Activated CD4-positive, alpha-beta memory T cell treated with anti-CD3 and anti-CD28 coated beads, Interleukin-2, amount 10 ng/mL, durations not matched to agents 7 days and 5 days (primary cell): ENCODE measurements at regions not wholly inside any gene's neighbourhood (a gene's known extent, or its start where the extent isn't known, plus 50 kb on each side); places are given as distances from the start of the nearest gene placed in this dataset.

Experiments
- CTCF ChIA-PET: fragments of 350-600 bp; sonication (Branson Sonifier 250); formaldehyde crosslinking; loops from one replicate; lab custom pipeline; 2021; ENCODE audit warnings: antibody characterized with exemption, inconsistent platforms; lab: Charles Lee
- POLR2A ChIA-PET: fragments of 350-600 bp; sonication (Branson Sonifier 250); formaldehyde crosslinking; loops from one replicate; lab custom pipeline; 2021; ENCODE audit warnings: antibody characterized with exemption; lab: Charles Lee
- DNase-seq: peaks from one replicate; pipeline ENCODE4 v3.0.0-alpha.2; 2020
- H3K27ac Mint-ChIP-seq: one replicate; pipeline ENCODE4 v1.8.0; 2021; ENCODE audit warnings: mild to moderate bottlenecking, mixed read lengths
- H3K27me3 Mint-ChIP-seq: one replicate; pipeline ENCODE4 v1.8.0; 2021; ENCODE audit warnings: mixed read lengths
- H3K36me3 Mint-ChIP-seq: one replicate; pipeline ENCODE4 v1.8.0; 2021; ENCODE audit warnings: low read depth, mixed read lengths
- H3K4me1 Mint-ChIP-seq: one replicate; pipeline ENCODE4 v1.8.0; 2021; ENCODE audit warnings: mixed read lengths
- H3K4me3 Mint-ChIP-seq: one replicate; pipeline ENCODE4 v1.8.0; 2021; ENCODE audit warnings: mild to moderate bottlenecking, mixed read lengths
- H3K9me3 Mint-ChIP-seq: one replicate; pipeline ENCODE4 v1.8.0; 2021; ENCODE audit warnings: mixed read lengths

GRCh38 chr3:76872999-76873398 lies 166.9 kb upstream of the ROBO2 start:
- no peaks in the 10 kb centered on the region for H3K36me3 Mint-ChIP-seq

DNA sequence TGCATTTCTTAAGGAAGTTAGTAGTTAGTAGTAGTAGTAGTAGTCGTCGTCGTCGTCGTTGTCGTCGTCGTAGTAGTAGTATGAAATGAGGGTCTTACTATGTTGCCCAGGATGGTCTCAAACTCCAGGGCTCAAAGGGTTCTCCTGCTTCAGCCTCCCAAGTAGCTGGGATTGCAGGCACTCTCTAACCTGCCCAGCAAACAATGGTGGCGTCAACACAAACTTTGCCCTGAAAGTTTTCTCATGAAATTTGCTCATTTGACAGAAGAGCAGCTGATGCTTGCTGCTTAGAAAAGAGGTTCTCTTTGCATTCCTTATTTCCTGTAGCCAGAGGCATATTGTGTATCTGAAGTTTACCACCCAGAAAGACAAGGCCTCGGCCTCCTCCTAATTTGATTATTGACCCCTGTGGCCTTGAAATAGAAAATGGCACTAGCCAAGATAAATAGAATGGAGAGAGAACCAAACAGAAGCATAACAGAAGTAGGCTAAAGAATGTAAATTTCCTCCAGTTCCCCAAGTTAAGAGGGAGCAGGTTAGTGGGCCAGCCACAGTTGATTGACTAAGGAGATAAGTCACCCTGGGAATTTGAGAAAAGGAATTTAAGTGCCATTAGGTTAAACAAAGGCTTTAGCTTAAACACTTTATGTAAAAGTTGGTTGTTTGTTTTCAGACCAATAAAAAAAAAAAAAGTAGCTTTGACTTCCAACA lies 166.2 kb upstream of the ROBO2 start:
- Mint-ChIP-seq H3K27ac (no peak overlapping the region), H3K36me3 (no peaks in the 10 kb centered on the region), H3K4me1 (no peaks in the 10 kb centered on the region), H3K4me3 (no peak overlapping the region), H3K27me3 (no peaks in the 10 kb centered on the region), H3K9me3 (peaks cover 6% of the 10 kb centered on the region)
- no peak for DNase-seq
- POLR2A ChIA-PET = no interaction called here
- CTCF ChIA-PET = no interaction called here

More at GRCh38 chr3:76872999-76873398, 166.9 kb upstream of the ROBO2 start:
- DNase-seq = no peak
- Mint-ChIP-seq H3K4me3 (no peak overlapping the region), H3K27ac (no peak overlapping the region), H3K27me3 (no peaks in the 10 kb centered on the region), H3K4me1 (no peaks in the 10 kb centered on the region), H3K9me3 (peaks cover 8% of the 10 kb centered on the region)
- ChIA-PET POLR2A (no interaction called here), CTCF (no interaction called here)

DNA sequence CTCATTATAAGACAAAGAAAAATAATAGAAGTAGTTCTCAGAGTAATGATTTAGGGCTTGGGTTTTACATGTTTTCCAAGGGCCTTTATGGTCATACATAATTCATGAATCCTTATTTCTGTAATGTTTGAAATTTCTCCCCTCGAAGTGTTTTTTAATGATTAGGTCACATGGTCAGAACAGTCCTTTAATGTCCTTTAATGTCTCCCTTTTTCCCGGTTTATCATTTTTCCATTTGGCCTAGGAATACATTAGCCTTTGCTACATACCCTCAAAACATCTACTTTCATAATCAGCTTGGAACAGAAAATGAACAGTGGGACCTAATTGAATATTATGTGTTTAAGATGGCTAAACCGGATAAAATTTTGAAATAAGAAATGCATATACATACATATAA lies 159.9 kb upstream of the ROBO2 start:
- Mint-ChIP-seq H3K4me3 (no peak overlapping the region), H3K27me3 (no peaks in the 10 kb centered on the region), H3K9me3 (peaks cover 7% of the 10 kb centered on the region), H3K27ac (no peak overlapping the region), H3K4me1 (no peaks in the 10 kb centered on the region), H3K36me3 (no peaks in the 10 kb centered on the region)
- no peak for DNase-seq
- ChIA-PET POLR2A (no interaction called here), CTCF (no interaction called here)

DNA sequence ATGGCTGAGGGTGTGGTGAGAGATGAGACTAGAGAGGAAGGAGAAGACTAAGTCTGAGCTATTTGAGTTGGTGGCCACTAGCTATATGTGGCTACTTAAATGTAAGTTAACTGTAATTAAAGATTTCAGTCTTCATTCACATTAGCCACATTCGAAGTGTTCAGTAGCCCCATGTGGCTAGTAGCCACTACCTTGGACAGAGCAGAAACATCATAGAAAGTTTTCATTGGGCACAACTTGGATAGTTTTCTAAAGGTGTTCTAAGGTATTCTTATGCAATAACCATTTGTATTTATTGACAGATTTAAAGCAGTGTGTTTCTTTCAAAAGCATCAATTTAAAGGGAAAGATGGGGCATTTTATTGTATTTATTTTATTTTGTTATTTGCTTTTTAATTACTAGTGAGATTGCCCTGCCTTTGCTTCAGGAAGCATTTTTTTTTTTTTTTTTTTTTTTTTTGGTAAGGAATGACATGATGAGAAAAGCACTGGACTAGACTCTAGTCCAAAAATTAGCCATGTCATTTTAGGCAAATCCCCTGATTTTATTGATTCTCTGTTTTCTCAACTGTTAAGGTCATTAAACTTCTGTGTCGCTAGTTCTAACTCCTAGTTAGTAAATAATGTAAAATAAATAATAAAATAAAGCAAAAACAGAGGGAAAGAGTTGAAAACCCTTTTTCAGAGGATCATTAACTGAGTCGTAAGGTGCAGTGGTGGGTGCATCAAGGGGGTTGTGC lies 153.0 kb upstream of the ROBO2 start:
- CTCF ChIA-PET = no interaction called here
- Mint-ChIP-seq H3K27me3 (no peaks in the 10 kb centered on the region), H3K4me1 (no peaks in the 10 kb centered on the region), H3K36me3 (no peaks in the 10 kb centered on the region), H3K9me3 (peaks cover 8% of the 10 kb centered on the region), H3K4me3 (no peak overlapping the region), H3K27ac (no peak overlapping the region)
- DNase-seq = no peak
- POLR2A ChIA-PET = no interaction called here

GRCh38 chr3:76888856-76889255 lies 151.0 kb upstream of the ROBO2 start:
- Mint-ChIP-seq H3K4me3 (no peak overlapping the region), H3K9me3 (peaks cover 9% of the 10 kb centered on the region), H3K27ac (no peak overlapping the region), H3K4me1 (no peaks in the 10 kb centered on the region), H3K27me3 (no peaks in the 10 kb centered on the region), H3K36me3 (no peaks in the 10 kb centered on the region)
- DNase-seq = no peak
- ChIA-PET POLR2A (no interaction called here), CTCF (no interaction called here)

GRCh38 chr3:76889911-76890310 lies 150.0 kb upstream of the ROBO2 start:
- DNase-seq = no peak

GRCh38 chr3:76897076-76897475 lies 142.8 kb upstream of the ROBO2 start:
- no peaks in the 10 kb centered on the region for H3K27me3 Mint-ChIP-seq
- no peaks in the 10 kb centered on the region for H3K36me3 Mint-ChIP-seq
- ChIA-PET POLR2A (no interaction called here), CTCF (no interaction called here)
- H3K9me3 Mint-ChIP-seq = peaks cover 8% of the 10 kb centered on the region
- no peak overlapping the region for H3K27ac Mint-ChIP-seq
- DNase-seq = no peak
- H3K4me1 Mint-ChIP-seq = no peaks in the 10 kb centered on the region
- no peak overlapping the region for H3K4me3 Mint-ChIP-seq

More at GRCh38 chr3:76889911-76890310, 150.0 kb upstream of the ROBO2 start:
- H3K4me3 Mint-ChIP-seq = no peak overlapping the region
- no peaks in the 10 kb centered on the region for H3K4me1 Mint-ChIP-seq
- ChIA-PET POLR2A (no interaction called here), CTCF (no interaction called here)
- H3K36me3 Mint-ChIP-seq = no peaks in the 10 kb centered on the region
- H3K27ac Mint-ChIP-seq = no peak overlapping the region
- H3K9me3 Mint-ChIP-seq = peaks cover 9% of the 10 kb centered on the region
- no peaks in the 10 kb centered on the region for H3K27me3 Mint-ChIP-seq

DNA sequence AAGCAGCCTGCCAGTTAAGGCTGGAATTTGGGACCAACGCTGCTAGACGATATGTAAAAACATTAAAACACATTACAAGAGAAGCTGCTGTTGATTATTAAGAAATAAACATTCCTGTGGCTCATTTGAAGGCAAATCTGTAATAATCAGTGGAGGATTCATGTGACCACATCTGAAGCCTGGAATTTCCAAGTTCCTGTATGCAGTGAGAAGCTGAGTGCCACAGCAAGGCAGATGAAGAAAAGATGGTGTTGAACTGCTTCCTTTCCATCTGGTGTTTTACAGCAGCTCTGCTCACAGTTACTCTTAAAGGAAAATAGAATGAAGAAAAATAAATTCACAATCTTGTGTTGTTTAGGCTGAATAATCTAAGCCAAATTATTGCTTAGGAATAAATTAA lies 139.3 kb upstream of the ROBO2 start:
- ChIA-PET POLR2A (no interaction called here), CTCF (no interaction called here)
- no peak for DNase-seq
- no peaks in the 10 kb centered on the region for H3K36me3 Mint-ChIP-seq
- no peaks in the 10 kb centered on the region for H3K27me3 Mint-ChIP-seq
- peaks cover 9% of the 10 kb centered on the region for H3K9me3 Mint-ChIP-seq
- H3K4me3 Mint-ChIP-seq = no peak overlapping the region
- no peak overlapping the region for H3K27ac Mint-ChIP-seq
- no peaks in the 10 kb centered on the region for H3K4me1 Mint-ChIP-seq

- Mint-ChIP-seq H3K27ac (no peak overlapping the region), H3K9me3 (peaks cover 15% of the 10 kb centered on the region), H3K4me3 (no peak overlapping the region), H3K36me3 (no peaks in the 10 kb centered on the region), H3K4me1 (no peaks in the 10 kb centered on the region), H3K27me3 (no peaks in the 10 kb centered on the region)
- ChIA-PET CTCF (no interaction called here), POLR2A (no interaction called here)
- no peak for DNase-seq
Observed at GRCh38 chr3:76908156-76908555, 131.7 kb upstream of the ROBO2 start.

DNA sequence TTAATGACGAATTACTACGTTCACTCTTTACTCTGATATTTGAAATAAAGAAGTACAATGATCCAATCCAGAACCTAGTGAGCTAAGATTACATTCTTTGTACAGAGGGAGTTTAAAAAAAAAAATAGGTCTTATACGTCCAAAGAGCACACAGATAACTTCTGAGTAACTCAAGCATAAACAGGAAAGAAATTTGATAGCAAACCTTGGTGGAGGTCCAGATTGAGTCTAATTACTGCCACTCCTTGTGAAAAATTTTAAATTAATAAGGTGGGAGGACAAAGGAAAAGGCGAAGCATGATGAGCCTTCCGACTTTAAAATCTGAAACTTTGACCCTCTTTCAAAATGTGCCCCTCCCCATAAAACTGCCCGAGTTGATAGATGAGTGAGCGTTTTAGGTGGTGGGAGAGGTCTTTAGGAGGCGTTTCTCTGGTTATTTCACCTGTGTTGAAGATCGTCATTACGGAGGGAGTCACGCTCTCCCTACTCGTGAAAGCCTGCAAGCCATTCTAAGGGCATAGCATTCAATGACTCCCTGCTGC lies 127.0 kb upstream of the ROBO2 start:
- Mint-ChIP-seq H3K4me1 (no peaks in the 10 kb centered on the region), H3K27ac (no peak overlapping the region), H3K4me3 (no peak overlapping the region), H3K27me3 (no peaks in the 10 kb centered on the region), H3K36me3 (no peaks in the 10 kb centered on the region), H3K9me3 (peaks cover 6% of the 10 kb centered on the region)
- DNase-seq = no peak
- ChIA-PET POLR2A (no interaction called here), CTCF (no interaction called here)

GRCh38 chr3:76917436-76917835 lies 122.5 kb upstream of the ROBO2 start:
- POLR2A ChIA-PET = no interaction called here
- H3K27me3 Mint-ChIP-seq = no peaks in the 10 kb centered on the region
- H3K4me3 Mint-ChIP-seq = no peak overlapping the region
- H3K27ac Mint-ChIP-seq = no peak overlapping the region
- peaks cover 2% of the 10 kb centered on the region for H3K9me3 Mint-ChIP-seq
- no peaks in the 10 kb centered on the region for H3K4me1 Mint-ChIP-seq
- CTCF ChIA-PET = no interaction called here
- DNase-seq = no peak
- no peaks in the 10 kb centered on the region for H3K36me3 Mint-ChIP-seq

DNA sequence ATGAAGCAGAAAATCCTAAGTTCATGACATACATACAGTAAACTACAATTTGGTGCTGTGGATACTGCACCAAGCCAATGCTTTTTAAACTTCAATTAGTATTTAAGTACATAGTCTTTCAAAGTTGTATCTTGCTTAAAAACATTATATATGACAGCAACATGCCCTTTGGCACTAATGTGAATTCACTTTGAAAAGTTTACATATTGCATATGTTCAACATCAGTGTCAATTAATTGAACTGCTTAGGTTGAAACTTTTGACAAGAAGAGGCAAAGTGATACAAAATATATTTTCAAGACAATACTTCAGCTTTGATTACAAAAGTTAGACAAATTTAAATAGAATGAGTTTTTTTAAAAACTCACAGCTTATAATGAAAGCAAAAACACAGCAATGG lies 119.4 kb upstream of the ROBO2 start:
- POLR2A ChIA-PET = no interaction called here
- H3K27ac Mint-ChIP-seq = no peak overlapping the region
- CTCF ChIA-PET = no interaction called here

DNA sequence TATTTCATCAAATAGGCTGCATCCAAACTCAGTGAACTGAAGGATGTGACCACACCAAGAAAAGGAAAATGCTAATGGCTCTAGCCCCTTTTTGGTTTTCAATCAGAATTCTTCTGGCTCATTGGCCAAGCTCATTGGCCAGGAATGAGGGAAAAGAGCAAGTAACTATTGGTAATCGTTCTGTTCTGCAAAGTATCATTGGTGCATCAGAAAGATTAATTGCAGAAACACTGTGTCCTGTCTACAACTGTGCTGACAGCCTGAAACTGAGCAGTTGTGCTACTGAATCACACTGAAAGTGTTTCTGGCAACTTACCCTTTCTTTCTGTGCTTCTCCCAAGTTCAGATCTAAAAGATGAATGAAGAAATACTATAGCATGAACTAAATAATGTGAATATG lies 116.4 kb upstream of the ROBO2 start:
- Mint-ChIP-seq H3K36me3 (no peaks in the 10 kb centered on the region), H3K4me3 (no peak overlapping the region), H3K27ac (no peak overlapping the region), H3K4me1 (no peaks in the 10 kb centered on the region), H3K9me3 (peaks cover 14% of the 10 kb centered on the region), H3K27me3 (no peaks in the 10 kb centered on the region)
- CTCF ChIA-PET = no interaction called here
- POLR2A ChIA-PET = no interaction called here
- DNase-seq = no peak

More for the DNA sequence above, 119.4 kb upstream of the ROBO2 start:
- Mint-ChIP-seq H3K27me3 (no peaks in the 10 kb centered on the region), H3K36me3 (no peaks in the 10 kb centered on the region), H3K4me1 (no peaks in the 10 kb centered on the region), H3K9me3 (peaks cover 11% of the 10 kb centered on the region), H3K4me3 (no peak overlapping the region)
- no peak for DNase-seq

GRCh38 chr3:76930712-76931111 lies 109.2 kb upstream of the ROBO2 start:
- Mint-ChIP-seq H3K4me3 (no peak overlapping the region), H3K9me3 (peaks cover 7% of the 10 kb centered on the region), H3K36me3 (no peaks in the 10 kb centered on the region), H3K27ac (no peak overlapping the region), H3K4me1 (no peaks in the 10 kb centered on the region), H3K27me3 (no peaks in the 10 kb centered on the region)
- CTCF ChIA-PET = no interaction called here
- no peak for DNase-seq
- POLR2A ChIA-PET = no interaction called here
